Middle frontal gyrus (tissue), 1 donor: ENCODE measurements at regions not wholly inside any gene's neighbourhood (a gene's known extent, or its start where the extent isn't known, plus 50 kb on each side); places are given as distances from the start of the nearest gene placed in this dataset.

ENCODE experiments used
- DNase-seq: peaks from one replicate; pipeline ENCODE4 v3.0.0-alpha.2; 2015; ENCODE audit warnings: low spot score; ENCODE audit errors: extremely low spot score

- DNase-seq: no peak
These were observed 107.9 kb upstream of the ATP10A start for GRCh38 chr15:25971053-25971452.

DNA sequence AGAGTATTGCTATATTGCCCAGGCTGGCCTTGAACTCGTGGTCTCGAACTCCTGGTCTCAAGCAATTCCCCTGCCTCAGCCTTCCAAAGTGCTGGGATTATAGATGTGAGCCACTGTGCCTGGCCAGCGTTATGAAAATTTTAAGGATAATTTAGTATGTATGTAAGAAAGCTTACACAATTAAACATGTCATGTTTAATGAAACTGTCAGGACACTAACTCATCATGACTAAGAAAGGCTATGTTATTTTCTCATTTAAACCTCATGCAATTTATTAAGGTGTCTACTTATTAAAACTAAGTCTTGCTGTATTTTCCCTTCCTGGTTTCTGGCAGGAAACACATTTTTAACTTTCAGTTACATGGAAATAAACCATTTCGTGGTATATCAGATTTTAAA lies 106.8 kb upstream of the ATP10A start:
- DNase-seq: no peak

DNA sequence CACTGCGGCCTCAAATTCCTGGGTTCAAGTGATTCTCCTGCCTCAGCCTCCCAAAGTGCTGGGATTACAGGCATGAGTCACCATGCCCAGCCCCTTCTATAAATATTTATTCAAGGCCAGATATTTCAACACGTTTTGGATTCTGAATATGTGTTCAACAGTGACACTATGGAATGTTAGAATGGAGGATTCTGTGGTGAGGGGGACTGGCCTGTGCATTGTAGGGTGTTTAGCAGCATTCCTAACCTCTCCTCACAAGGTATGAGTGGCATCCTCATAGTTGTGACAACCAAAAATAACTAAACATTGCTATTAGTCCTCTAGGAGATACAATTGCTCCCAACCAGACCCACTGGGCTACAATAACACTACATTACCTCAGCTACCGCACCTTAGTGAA lies 104.0 kb upstream of the ATP10A start:
- DNase-seq: no peak

GRCh38 chr15:25965326-25965725 lies 102.2 kb upstream of the ATP10A start:
- no peak for DNase-seq

DNA sequence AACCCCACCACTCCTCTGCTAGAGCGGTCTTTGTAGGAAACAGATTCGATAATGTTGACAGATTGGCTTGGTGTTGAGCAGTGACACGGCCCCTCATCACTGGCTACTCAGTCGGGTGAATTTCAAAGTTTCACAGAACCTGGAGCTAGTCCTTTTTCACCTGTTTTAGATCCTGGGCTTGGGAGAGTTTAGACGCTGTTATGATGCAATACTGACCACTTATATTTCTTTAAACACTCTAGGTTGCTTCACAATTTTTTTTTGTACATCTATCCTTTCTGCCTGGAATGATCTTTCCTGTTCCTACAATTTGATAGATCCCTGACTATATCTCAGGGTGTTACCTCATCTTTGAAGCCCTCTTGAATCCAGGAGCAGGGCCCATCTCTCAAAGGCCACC lies 97.1 kb upstream of the ATP10A start:
- DNase-seq: no peak

DNA sequence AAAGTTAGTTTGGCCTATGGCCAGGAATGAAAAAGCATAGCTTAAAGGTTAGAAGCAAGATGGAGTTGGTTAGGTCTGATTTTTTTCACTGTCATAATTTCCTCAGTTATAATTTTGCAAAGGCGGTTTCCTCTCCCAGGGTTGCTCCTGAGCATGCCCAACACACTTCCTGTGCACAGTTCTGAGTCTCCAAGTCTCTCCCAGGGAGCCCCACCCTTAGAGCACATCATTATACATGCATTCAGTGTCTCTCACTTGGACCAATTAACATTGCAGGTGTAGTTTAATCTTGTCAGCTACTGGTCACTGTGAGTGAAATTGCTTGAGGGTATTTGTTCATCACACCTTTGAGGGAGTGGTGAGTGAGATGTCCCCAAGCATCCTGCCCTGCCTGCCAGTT lies 96.0 kb upstream of the ATP10A start:
- no peak for DNase-seq

- DNase-seq: no peak
These were observed 92.5 kb upstream of the ATP10A start for GRCh38 chr15:25955628-25956027.

DNA sequence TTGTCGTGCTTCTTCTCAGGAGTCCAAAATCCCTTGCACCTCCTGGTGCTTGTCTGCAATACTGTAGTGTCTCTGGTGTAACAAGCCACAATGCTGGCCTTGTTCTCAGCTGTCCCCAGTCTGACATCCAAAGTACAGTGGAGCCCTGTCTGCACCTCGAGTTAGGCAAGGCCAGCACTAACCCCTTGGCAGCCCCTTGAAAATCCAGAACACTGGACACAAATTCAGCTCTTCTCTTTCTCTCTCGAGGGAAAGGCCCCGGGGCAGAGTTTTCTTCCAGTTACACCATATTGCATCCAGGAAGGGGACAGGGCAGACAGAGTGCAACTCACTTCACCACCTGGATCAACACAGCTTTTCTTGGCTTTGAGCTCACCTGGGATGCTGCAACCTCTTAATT lies 91.3 kb upstream of the ATP10A start:
- DNase-seq: no peak

DNA sequence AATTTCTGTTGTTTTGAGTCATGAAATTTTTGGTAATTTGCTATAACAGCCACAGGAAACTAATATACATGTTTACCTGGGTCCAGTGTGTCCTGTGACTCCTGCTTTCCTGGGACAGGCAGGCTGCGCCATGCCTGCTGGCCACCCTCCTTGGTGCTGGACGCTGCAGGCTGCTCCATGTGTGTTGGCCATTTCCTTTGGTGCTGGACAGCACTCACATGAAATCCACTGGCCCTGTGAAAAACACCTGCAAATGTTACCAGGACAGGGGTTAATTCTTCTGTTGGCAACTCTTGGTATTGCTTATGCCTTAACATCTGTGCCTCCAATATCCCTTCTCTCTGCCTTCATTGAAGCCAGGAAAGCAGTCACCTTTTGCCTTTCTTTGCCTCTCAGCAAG lies 86.9 kb upstream of the ATP10A start:
- no peak for DNase-seq

DNA sequence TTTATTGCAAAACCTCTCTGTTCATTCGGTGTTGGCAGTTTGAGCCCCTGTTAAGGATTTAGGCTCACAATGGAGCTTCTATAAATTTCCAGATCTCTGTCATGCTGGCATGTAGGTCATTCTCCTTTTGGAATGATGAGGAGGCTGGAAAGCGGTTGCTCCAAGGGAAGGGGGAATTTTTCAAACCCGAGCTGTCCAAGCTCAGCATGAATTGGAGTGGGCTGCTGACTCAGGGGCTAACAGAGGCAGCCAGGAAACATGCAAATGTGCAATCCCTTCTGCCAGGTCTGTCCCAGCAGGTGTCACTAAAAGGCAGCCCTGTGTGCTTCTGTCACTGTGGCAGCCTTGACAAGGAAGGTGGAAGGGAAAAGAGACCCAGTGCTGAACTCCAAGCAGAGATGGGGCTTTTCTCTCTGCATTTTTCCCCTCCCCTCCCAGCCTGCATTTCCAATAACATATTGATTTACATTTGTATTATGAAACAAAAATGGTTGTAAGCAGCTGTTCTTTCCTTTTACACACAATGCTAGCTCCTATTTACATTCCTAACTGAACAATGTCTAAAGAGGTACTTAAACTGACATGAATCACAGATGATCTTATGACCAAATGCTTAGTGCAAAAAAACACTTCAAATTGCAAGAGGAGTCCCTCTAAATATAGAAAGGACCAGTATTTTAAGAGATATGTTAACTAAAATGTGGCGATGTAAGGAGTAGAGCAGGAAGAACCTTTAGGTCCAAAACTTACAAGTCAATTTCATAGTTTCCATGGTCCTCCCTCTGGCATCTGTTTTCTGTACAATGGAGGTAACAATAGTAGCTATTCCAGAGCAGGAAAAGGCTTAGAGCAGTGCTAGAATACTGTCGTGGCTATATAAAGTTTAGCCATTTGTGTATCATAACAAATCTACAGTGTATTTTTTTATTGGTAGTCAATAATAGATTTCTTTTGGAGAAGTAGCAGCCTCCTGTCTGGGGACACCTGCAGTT lies 84.5 kb upstream of the ATP10A start:
- DNase-seq: peak; percentile 3

DNA sequence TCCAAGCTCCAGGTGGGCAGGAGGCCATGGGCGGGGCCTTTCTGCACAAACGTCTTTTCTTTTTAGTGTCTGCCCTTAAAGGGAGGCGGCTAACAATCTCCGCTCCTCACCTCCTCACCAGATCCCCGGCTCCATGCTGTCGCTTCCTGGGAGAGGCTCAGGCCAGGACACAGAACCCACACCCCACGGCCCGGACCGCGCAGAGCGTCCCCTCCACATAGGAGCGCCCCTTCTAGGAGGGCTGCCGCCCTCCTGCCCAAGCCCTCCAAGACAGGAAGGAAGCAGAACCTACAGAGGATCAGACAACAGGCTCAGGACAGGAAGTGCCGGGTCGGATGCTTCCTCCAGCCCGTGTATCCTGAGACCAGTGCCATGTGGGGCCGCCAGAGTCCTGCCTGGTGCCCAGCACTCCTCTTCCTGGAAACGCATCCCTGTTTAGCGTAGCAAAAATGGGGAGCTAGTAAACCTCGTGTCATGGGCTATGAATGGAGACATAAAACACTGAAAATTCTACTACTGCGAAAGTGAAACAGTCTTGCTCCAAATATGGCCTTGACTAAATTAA lies 83.2 kb upstream of the ATP10A start:
- DNase-seq: no peak

GRCh38 chr15:25944386-25944785 lies 81.3 kb upstream of the ATP10A start:
- DNase-seq: no peak

DNA sequence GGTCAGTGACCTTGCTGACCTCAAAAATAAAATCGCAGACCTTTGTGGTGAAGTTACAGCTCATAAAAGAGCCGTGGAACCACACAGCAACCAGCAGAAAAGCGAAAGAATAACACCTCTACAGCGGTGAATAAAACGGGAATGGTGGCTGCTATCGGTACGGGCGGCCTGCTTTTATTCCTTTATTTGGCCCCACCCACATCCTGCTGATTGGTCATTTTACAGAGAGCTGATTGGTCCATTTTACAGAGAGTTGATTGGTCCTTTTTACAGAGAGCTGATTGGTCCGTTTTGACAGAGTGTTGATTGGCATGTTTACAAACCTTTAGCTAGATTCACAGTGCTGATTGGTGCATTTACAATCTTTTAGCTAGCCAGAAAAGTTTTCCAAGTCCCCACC lies 80.7 kb upstream of the ATP10A start:
- DNase-seq: no peak

GRCh38 chr15:25939122-25939521 lies 76.0 kb upstream of the ATP10A start:
- no peak for DNase-seq

DNA sequence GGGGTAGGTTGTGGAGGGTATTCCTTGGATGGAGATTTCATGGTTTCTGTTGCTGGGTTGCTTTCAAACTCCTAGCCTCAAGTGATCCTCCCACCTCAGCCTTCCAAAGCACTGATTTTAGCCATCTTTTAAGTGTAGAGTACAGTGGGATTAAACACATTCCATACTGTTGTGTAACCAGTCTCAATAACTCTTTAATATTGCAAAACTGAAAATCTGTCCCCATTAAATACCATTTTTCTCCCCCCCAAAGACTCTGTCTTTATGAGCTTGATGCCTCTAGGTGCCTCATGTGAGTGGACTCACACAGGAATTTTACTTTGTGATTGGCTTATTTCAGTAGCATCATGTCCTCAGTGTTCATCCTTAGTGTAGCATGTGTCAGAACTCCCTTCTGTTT lies 74.7 kb upstream of the ATP10A start:
- no peak for DNase-seq

DNA sequence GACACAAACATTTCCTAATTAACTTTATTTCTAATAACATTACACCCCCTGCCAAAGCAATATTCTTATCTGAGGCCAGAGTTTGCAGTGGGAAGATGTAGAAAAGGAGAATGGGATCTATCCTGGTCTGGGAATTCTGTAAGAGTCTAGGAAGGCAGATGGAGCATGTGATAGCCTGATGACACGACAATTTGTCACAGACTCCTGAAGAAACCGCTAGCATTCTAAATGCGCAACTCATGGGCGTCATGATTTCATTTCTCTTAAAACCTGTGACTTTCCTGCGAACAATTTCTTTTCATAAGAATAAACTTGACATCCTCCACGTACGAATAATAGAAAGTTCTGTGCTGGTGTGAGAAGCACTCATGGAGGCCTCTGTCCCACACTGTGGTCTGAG lies 72.9 kb upstream of the ATP10A start:
- no peak for DNase-seq

- peak; percentile 23 for DNase-seq
These were observed 70.5 kb upstream of the ATP10A start for GRCh38 chr15:25933456-25934158.

GRCh38 chr15:25932696-25933095 lies 69.6 kb upstream of the ATP10A start:
- no peak for DNase-seq

DNA sequence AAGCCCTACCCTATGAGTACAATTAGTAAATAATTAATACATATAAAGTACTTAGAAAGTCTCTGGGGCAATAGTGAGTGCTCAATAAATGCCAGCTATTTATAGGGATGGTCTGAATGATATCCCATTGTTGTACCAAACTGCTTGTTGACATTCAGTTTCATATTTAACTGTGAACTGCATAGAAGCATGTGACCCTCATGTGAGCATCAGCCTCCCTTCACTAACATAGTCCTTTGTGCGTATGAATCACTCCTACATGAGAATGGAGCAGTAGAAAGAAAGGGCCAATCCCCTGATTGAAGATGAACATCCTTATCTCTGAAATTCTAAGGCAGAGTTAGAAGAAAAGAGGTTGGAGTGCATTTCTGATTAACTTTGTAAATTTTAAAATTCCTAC lies 68.7 kb upstream of the ATP10A start:
- DNase-seq: no peak

DNA sequence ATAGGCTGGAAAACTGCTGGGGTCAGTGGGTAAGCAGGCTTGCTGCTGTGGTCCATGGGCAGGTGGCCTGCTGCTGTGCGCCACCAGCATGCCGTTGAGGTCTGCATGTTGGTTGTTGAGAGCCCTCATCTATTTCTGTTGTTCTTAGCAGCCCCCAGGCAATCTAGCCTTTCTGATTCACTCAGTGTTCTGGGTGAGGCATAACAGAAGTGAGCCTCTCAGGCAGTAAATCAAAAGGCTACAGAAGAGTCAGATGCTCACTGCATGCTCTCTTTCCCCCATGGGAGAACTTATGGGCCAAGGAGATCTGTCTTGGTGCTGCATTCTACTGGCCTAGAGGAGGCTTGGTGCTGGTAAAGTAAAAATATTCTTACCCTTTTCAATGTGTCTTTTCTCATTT lies 67.8 kb upstream of the ATP10A start:
- DNase-seq: no peak
